ENCODE measurements at regions not wholly inside any gene's neighbourhood (a gene's known extent, or its start where the extent isn't known, plus 50 kb on each side); places are given as distances from the start of the nearest gene placed in this dataset.
"Not testable (repeated sequence)": the region's sequence is repeated elsewhere in the genome, so short reads cannot be mapped to it uniquely, and the experiment has no call there.

DNA sequence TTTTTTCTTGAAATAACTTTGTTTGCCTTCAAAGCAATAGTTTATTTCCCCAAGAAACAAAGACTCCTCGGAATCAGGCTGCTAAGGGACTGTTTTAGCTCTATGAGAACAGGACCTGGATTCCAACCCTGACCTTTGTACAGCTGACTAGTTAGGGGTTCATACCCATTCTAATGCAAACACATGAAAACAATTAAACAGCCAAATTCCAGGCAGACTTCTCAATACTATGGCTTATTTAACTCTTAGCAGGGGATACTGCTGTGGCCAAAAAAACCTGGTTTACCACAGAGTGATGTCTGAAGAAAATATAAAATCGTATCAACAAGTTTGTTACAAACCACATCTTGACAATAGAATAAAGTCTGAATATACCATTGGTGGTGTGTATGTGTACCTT is 129.6 kb upstream of the INTU start:
- H3K9me3 Mint-ChIP-seq, result no peaks in the 10 kb centered on the region
- H3K36me3 Mint-ChIP-seq (ENCODE audit: low read depth), result no peaks in the 10 kb centered on the region
- H3K27ac Mint-ChIP-seq, result peak overlapping the region; percentile 16 to 51 (median 17)
- TF ChIP-seq, protein P1, sequence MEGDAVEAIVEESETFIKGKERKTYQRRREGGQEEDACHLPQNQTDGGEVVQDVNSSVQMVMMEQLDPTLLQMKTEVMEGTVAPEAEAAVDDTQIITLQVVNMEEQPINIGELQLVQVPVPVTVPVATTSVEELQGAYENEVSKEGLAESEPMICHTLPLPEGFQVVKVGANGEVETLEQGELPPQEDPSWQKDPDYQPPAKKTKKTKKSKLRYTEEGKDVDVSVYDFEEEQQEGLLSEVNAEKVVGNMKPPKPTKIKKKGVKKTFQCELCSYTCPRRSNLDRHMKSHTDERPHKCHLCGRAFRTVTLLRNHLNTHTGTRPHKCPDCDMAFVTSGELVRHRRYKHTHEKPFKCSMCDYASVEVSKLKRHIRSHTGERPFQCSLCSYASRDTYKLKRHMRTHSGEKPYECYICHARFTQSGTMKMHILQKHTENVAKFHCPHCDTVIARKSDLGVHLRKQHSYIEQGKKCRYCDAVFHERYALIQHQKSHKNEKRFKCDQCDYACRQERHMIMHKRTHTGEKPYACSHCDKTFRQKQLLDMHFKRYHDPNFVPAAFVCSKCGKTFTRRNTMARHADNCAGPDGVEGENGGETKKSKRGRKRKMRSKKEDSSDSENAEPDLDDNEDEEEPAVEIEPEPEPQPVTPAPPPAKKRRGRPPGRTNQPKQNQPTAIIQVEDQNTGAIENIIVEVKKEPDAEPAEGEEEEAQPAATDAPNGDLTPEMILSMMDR (IDR thresholded peaks at IDR 0.05; ENCODE audit: unreplicated experiment in 3 of 3), result no peak
- peaks cover 41% of the 10 kb centered on the region for H3K4me1 Mint-ChIP-seq
- H3K4me3 Mint-ChIP-seq, result no peak overlapping the region
- H3K27me3 Mint-ChIP-seq (ENCODE audit: low read depth), result no peaks in the 10 kb centered on the region

DNA sequence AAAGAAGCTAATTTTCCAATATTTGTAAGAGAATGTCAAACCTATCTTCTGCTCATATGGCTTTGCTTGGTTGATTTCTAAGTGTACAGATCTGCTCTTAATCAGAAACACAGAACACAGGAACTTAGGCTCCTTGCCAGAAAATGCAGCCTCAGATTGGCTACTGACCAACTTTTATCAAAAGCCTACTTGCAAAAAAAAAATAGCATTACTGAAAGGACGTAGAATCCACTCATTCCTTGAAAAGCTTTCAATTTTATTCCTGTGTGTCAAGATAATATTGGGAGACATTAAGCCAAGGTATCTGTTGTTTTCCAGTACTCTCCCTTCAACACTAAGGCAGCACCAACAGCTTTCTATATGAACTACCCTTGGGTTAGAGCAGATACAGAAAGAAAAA is 127.6 kb upstream of the INTU start:
- TF ChIP-seq, protein P1 (IDR thresholded peaks at IDR 0.05; ENCODE audit: unreplicated experiment in 3 of 3), result no peak
- H3K4me3 Mint-ChIP-seq, result no peak overlapping the region

DNA sequence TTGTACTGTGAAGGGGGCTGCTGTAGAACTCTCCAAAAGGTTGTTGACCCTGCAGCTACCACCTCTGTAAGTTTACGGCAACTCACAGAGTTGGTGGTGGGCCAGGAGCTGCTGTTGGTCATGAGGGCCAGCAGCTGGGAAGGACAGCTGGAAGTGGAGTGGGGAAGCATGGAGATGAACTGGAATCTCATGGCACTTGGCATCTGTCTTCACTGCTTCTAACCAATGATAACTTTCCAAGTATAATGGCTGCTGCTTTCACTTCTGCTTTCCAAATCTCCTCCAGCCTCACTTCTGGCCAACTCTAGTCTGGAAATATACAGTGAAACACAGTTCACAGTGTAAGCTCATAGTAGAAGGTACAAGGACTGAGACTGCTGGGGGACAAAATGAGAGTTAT is 126.5 kb upstream of the INTU start:
- Mint-ChIP-seq H3K4me1 (peaks cover 31% of the 10 kb centered on the region), H3K27me3 (ENCODE audit: low read depth) (no peaks in the 10 kb centered on the region), H3K4me3 (no peak overlapping the region), H3K36me3 (ENCODE audit: low read depth) (no peaks in the 10 kb centered on the region), H3K9me3 (no peaks in the 10 kb centered on the region), H3K27ac (peak overlapping the region in 1 of 3 experiments; percentile 15)
- TF ChIP-seq, protein P1 (IDR thresholded peaks at IDR 0.05; ENCODE audit: unreplicated experiment in 3 of 3), result no peak

More for the DNA sequence above, 127.6 kb upstream of the INTU start:
- H3K27me3 Mint-ChIP-seq (ENCODE audit: low read depth), result no peaks in the 10 kb centered on the region
- no peaks in the 10 kb centered on the region for H3K9me3 Mint-ChIP-seq
- H3K36me3 Mint-ChIP-seq (ENCODE audit: low read depth), result no peaks in the 10 kb centered on the region
- peak overlapping the region; percentile 86 to 87 (median 86) for H3K27ac Mint-ChIP-seq
- H3K4me1 Mint-ChIP-seq, result peaks cover 41% of the 10 kb centered on the region

DNA sequence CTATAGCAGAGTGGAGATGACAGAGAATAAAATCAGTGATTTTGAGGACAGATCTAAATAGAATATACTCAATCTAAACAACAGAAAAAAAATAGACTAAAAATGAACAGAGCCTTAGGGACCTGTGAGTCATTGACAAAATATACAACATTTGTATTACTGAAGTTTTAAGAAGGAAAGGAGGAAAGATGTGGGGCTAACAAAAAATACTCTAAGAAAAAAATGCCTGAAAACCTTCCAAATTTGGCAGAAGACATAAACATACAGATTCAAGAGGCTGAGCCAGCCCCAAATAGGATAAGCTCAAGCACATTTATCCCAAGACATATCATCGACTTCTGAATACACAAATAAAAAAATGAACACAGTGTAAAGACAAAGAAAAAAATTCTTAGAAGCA is 123.6 kb upstream of the INTU start:
- no peaks in the 10 kb centered on the region for H3K27me3 Mint-ChIP-seq (ENCODE audit: low read depth)
- peaks cover 17% of the 10 kb centered on the region for H3K4me1 Mint-ChIP-seq
- H3K9me3 Mint-ChIP-seq, result no peaks in the 10 kb centered on the region
- TF ChIP-seq, protein P1 (IDR thresholded peaks at IDR 0.05; ENCODE audit: unreplicated experiment in 3 of 3), result no peak
- no peak overlapping the region for H3K27ac Mint-ChIP-seq
- H3K4me3 Mint-ChIP-seq, result no peak overlapping the region
- no peaks in the 10 kb centered on the region for H3K36me3 Mint-ChIP-seq (ENCODE audit: low read depth)

DNA sequence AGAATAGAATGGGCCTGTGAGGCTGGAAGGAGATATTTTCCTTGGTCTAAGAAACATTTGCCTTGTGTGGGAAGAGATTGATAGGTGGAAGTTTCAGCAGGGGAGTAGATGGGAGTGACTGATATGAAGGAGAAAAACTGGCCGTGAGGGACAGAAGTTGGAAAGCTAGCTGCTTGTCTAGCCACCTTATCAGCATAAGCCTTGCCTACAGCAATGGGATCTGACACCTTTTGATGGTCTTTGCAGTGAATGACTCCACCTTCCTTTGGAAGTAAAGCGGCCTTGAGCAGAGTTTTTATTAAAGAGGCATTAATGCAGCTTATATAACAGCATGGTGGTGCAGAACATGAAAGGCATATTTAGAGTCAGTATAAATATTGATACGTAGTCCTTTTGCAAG is 120.1 kb upstream of the INTU start:
- H3K4me1 Mint-ChIP-seq; H3K9me3 Mint-ChIP-seq; H3K27me3 Mint-ChIP-seq (ENCODE audit: low read depth); H3K36me3 Mint-ChIP-seq (ENCODE audit: low read depth); H3K4me3 Mint-ChIP-seq; H3K27ac Mint-ChIP-seq: not testable (repeated sequence)

DNA sequence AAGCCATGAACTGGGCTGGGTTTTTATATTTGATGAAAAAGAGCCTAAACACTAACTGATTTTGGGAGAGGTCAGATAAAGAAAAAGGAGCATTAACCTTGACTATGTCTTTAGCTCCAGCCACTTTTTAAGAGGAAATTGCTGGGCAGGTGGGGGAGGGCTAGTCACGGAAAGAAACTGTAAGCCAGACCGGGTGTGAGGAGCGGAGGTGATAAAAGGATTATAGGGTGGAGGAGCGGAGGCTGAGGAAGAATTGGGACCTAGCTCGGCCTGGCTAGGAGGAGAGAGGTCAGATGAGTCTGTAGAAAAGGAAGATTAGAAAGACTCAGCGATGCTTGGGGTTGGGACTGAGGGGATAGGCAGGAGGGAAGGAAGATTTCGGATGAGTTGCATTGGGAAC is 117.5 kb upstream of the INTU start:
- not testable (repeated sequence) for H3K4me3 Mint-ChIP-seq; H3K4me1 Mint-ChIP-seq; H3K36me3 Mint-ChIP-seq (ENCODE audit: low read depth); H3K9me3 Mint-ChIP-seq; H3K27ac Mint-ChIP-seq; H3K27me3 Mint-ChIP-seq (ENCODE audit: low read depth)

DNA sequence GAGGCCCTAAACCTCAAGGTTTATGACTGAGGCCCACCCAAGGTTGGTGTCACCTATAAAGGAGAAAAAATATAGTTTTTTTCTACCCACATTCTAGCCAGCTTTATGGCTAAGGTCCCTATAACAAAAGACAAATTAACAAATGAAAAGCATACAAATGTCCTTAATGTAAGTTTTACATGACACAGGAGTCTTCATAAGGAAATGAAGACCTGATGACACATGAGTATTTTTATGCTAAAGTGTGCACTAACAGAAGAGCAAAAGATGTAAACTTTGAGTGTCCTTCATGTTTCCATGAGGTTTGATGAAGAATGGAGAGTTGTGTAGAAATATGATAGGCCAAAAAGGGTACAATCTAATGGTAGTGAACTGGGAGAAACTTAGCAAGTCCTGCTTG is 114.7 kb upstream of the INTU start:
- Mint-ChIP-seq H3K9me3 (no peaks in the 10 kb centered on the region), H3K27me3 (ENCODE audit: low read depth) (no peaks in the 10 kb centered on the region), H3K4me3 (no peak overlapping the region), H3K4me1 (peaks cover 10% of the 10 kb centered on the region), H3K36me3 (ENCODE audit: low read depth) (no peaks in the 10 kb centered on the region), H3K27ac (no peak overlapping the region)
- TF ChIP-seq, protein P1 (IDR thresholded peaks at IDR 0.05; ENCODE audit: unreplicated experiment in 3 of 3), result no peak

Data from nephron (organoid).